MM.1S (cell line): ENCODE measurements at regions not wholly inside any gene's neighbourhood (a gene's known extent, or its start where the extent isn't known, plus 50 kb on each side); places are given as distances from the start of the nearest gene placed in this dataset.

Experiments
- DNase-seq: peaks from one replicate; pipeline ENCODE4 v3.0.0-alpha.2; 2015
- H2AFZ ChIP-seq: fragments of 300-600 bp; sonication (generic); 2 replicates; pipeline ENCODE4 v1.6.0; 2016; ENCODE audit warnings: antibody characterized with exemption, low read length
- H3F3A ChIP-seq: fragments of 300-600 bp; sonication (generic); 2 replicates; pipeline ENCODE4 v1.6.1; 2016; ENCODE audit warnings: mild to moderate bottlenecking, antibody characterized with exemption, low read length, moderate library complexity, mixed read lengths; ENCODE audit not compliant: insufficient read depth
- H3K27ac ChIP-seq: fragments of 300-600 bp; sonication (generic); 2 replicates; pipeline ENCODE4 v1.5.1; 2016; ENCODE audit warnings: mild to moderate bottlenecking, low read length
- H3K27me3 ChIP-seq: fragments of 300-600 bp; sonication (generic); replicated peaks from 2 replicates; pipeline ENCODE4 v1.6.0; 2016; ENCODE audit warnings: low read length; ENCODE audit not compliant: insufficient read depth
- H3K36me3 ChIP-seq: fragments of 300-600 bp; sonication (generic); replicated peaks from 2 replicates; pipeline ENCODE4 v1.6.1; 2016; ENCODE audit warnings: mild to moderate bottlenecking, low read length, mixed read lengths; ENCODE audit not compliant: insufficient read depth
- H3K4me1 ChIP-seq: fragments of 300-600 bp; sonication (generic); 2 replicates; pipeline ENCODE4 v1.6.1; 2016; ENCODE audit warnings: low read length, mixed read lengths
- H3K4me2 ChIP-seq: fragments of 300-600 bp; sonication (generic); 2 replicates; pipeline ENCODE4 v1.6.0; 2016; ENCODE audit warnings: low read depth, low read length
- H3K4me3 ChIP-seq: fragments of 300-600 bp; sonication (generic); 2 replicates; pipeline ENCODE4 v1.5.1; 2016; ENCODE audit warnings: low read length, mixed read lengths
- H3K79me2 ChIP-seq: fragments of 300-600 bp; sonication (generic); 2 replicates; pipeline ENCODE4 v1.6.1; 2016; ENCODE audit warnings: mixed run types, low read length, mixed read lengths
- H3K9ac ChIP-seq: fragments of 300-600 bp; sonication (generic); 2 replicates; pipeline ENCODE4 v1.6.1; 2016; ENCODE audit warnings: low read length, mixed read lengths
- H3K9me2 ChIP-seq: fragments of 300-600 bp; sonication (generic); replicated peaks from 2 replicates; pipeline ENCODE4 v1.6.1; 2016; ENCODE audit warnings: mild to moderate bottlenecking, low read length, mixed read lengths; ENCODE audit not compliant: insufficient read depth
- H3K9me3 ChIP-seq: fragments of 300-600 bp; sonication (generic); replicated peaks from 2 replicates; pipeline ENCODE4 v1.6.1; 2016; ENCODE audit warnings: mild to moderate bottlenecking, low read length, mixed read lengths; ENCODE audit not compliant: insufficient read depth
- H4K20me1 ChIP-seq: fragments of 300-600 bp; sonication (generic); 2 replicates; pipeline ENCODE4 v1.6.1; 2016; ENCODE audit warnings: mild to moderate bottlenecking, low read length, moderate library complexity, mixed read lengths; ENCODE audit not compliant: insufficient read depth
- EZH2 ChIP-seq: fragments of 300-600 bp; sonication (generic); optimal IDR thresholded peaks from 2 replicates; pipeline ENCODE3; 2017; ENCODE audit warnings: low read depth, mild to moderate bottlenecking, antibody characterized with exemption, low read length, mixed read lengths
- EZH2phosphoT487 ChIP-seq: fragments of 300-600 bp; sonication (generic); IDR thresholded peaks from 2 replicates; pipeline ENCODE4 v1.6.1; 2018; ENCODE audit warnings: antibody characterized with exemption, low read length
- TF ChIP-seq, protein P1 (sequence below): fragments of 300-600 bp; sonication (generic); IDR thresholded peaks from 2 replicates; pipeline ENCODE4 v1.5.1; 2016; ENCODE audit warnings: antibody characterized with exemption, low read length, mixed read lengths

DNA sequence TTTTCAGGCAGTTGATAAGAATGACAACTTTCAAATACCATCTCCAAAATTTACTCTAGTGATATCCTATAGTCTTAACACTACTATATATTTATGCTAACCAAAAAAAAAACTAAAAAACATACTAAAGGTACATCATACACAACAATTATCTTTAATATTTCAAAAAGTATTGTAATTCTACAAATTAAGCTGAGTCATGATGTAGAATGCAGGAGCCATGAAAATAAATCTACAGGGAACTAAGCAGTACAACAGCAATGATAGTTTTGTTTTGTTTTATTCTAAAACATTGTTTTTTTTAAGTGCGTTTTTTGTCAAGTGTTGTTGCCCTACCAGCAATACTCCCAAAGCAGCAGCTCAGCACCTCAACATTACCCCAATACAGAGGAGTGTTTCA, 314.3 kb downstream of the FSIP2 start:
- no peaks in the 10 kb centered on the region for H3K27me3 ChIP-seq
- no peak for DNase-seq
- H3F3A ChIP-seq: no peaks in the 10 kb centered on the region
- TF ChIP-seq EZH2phosphoT487 (no peak), EZH2 (no peak)
- TF ChIP-seq, protein P1, sequence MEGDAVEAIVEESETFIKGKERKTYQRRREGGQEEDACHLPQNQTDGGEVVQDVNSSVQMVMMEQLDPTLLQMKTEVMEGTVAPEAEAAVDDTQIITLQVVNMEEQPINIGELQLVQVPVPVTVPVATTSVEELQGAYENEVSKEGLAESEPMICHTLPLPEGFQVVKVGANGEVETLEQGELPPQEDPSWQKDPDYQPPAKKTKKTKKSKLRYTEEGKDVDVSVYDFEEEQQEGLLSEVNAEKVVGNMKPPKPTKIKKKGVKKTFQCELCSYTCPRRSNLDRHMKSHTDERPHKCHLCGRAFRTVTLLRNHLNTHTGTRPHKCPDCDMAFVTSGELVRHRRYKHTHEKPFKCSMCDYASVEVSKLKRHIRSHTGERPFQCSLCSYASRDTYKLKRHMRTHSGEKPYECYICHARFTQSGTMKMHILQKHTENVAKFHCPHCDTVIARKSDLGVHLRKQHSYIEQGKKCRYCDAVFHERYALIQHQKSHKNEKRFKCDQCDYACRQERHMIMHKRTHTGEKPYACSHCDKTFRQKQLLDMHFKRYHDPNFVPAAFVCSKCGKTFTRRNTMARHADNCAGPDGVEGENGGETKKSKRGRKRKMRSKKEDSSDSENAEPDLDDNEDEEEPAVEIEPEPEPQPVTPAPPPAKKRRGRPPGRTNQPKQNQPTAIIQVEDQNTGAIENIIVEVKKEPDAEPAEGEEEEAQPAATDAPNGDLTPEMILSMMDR: no peak
- no peaks in the 10 kb centered on the region for H3K4me1 ChIP-seq
- H4K20me1 ChIP-seq: no peaks in the 10 kb centered on the region
- no peaks in the 10 kb centered on the region for H3K9me3 ChIP-seq
- H3K4me2 ChIP-seq: no peak overlapping the region
- no peak overlapping the region for H2AFZ ChIP-seq
- no peak overlapping the region for H3K4me3 ChIP-seq
- H3K27ac ChIP-seq: no peak overlapping the region
- no peaks in the 10 kb centered on the region for H3K36me3 ChIP-seq
- no peak overlapping the region for H3K9ac ChIP-seq
- no peaks in the 10 kb centered on the region for H3K9me2 ChIP-seq
- H3K79me2 ChIP-seq: no peaks in the 10 kb centered on the region

DNA sequence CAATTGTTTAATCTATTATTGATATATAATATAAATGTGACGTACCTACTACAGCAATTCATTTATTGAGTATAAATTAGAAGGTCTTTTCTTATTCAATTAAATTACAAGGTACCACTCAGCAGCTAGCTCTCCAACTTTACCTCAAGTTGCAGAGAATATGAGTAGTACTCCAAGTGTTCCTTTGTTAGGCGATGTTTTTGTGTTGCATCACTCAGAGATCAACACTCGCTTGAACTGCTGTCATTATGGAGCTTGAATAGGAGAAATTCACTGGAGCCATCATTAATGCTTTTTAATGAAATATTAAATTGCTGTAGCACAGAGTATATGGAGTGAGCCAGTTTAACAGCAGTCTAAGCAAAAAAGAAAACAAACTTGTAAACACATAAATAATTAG, 320.0 kb downstream of the FSIP2 start:
- no peaks in the 10 kb centered on the region for H3K9me3 ChIP-seq
- no peaks in the 10 kb centered on the region for H3F3A ChIP-seq
- no peaks in the 10 kb centered on the region for H3K27me3 ChIP-seq
- no peaks in the 10 kb centered on the region for H3K79me2 ChIP-seq
- no peak overlapping the region for H2AFZ ChIP-seq
- H3K4me2 ChIP-seq: no peak overlapping the region
- TF ChIP-seq EZH2: no peak
- TF ChIP-seq, protein P1: no peak
- TF ChIP-seq EZH2phosphoT487: no peak
- DNase-seq: no peak
- H4K20me1 ChIP-seq: no peaks in the 10 kb centered on the region
- H3K27ac ChIP-seq: no peak overlapping the region
- H3K9ac ChIP-seq: no peak overlapping the region
- no peaks in the 10 kb centered on the region for H3K4me1 ChIP-seq
- H3K4me3 ChIP-seq: no peak overlapping the region
- no peaks in the 10 kb centered on the region for H3K9me2 ChIP-seq
- H3K36me3 ChIP-seq: no peaks in the 10 kb centered on the region

DNA sequence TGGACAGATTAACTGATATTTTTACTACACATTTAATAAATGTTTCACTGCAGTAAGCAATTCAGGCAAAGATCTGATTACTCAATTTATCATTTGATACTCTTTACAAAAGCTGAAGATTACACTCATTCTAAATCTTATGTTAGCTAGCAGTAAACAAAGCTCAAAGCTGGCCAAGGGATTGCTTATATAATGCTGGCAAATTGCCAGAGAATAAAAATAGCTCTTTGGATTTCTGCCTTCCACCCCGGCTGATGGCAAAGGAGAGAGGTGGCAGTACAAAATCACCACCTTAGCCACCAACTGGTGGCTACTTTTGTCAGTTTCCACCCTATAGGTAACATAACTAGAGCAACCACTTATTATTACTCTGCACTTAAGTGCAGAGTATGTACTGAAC, 320.5 kb downstream of the FSIP2 start:
- Histone ChIP-seq H4K20me1 (no peaks in the 10 kb centered on the region), H3K27ac (no peak overlapping the region), H3K9me3 (no peaks in the 10 kb centered on the region), H3F3A (no peaks in the 10 kb centered on the region), H3K9ac (no peak overlapping the region), H3K4me3 (no peak overlapping the region), H3K4me1 (no peaks in the 10 kb centered on the region), H2AFZ (no peak overlapping the region), H3K36me3 (no peaks in the 10 kb centered on the region), H3K4me2 (no peak overlapping the region), H3K27me3 (no peaks in the 10 kb centered on the region), H3K79me2 (no peaks in the 10 kb centered on the region), H3K9me2 (no peaks in the 10 kb centered on the region)
- TF ChIP-seq EZH2 (no peak), EZH2phosphoT487 (no peak)
- TF ChIP-seq, protein P1: no peak
- no peak for DNase-seq
